ENCODE measurements at regions not wholly inside any gene's neighbourhood (a gene's known extent, or its start where the extent isn't known, plus 50 kb on each side); places are given as distances from the start of the nearest gene placed in this dataset.

DNA sequence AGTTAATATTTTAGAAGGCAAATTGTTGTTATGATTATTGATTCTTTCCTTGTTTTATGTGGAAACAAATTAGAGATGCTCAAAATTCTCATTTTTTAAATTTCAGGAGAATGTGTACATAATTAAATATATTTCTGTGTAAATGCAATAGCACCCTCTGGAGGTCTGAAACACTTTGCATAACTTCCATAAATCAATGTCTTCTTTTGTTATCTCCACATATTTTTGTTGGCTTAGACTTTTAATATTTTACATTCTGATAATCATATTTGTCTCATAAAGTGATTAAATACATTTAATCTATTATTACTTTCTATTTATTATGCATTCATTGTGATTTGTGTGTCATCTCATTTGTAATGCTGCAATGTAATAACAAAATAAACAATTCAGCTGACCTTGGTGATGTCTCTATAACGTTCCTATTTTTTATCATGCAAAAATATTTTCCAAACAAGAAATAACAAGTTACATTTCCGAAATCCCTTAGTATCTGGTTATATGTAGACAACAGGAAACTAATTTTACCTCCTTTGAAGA is 201.8 kb upstream of the GALNT5 start:
- TF ChIP-seq, protein P1, sequence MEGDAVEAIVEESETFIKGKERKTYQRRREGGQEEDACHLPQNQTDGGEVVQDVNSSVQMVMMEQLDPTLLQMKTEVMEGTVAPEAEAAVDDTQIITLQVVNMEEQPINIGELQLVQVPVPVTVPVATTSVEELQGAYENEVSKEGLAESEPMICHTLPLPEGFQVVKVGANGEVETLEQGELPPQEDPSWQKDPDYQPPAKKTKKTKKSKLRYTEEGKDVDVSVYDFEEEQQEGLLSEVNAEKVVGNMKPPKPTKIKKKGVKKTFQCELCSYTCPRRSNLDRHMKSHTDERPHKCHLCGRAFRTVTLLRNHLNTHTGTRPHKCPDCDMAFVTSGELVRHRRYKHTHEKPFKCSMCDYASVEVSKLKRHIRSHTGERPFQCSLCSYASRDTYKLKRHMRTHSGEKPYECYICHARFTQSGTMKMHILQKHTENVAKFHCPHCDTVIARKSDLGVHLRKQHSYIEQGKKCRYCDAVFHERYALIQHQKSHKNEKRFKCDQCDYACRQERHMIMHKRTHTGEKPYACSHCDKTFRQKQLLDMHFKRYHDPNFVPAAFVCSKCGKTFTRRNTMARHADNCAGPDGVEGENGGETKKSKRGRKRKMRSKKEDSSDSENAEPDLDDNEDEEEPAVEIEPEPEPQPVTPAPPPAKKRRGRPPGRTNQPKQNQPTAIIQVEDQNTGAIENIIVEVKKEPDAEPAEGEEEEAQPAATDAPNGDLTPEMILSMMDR (IDR thresholded peaks at IDR 0.05; ENCODE audit: poor library complexity, severe bottlenecking) = peak; percentile 71
- TF ChIP-seq, protein P2, sequence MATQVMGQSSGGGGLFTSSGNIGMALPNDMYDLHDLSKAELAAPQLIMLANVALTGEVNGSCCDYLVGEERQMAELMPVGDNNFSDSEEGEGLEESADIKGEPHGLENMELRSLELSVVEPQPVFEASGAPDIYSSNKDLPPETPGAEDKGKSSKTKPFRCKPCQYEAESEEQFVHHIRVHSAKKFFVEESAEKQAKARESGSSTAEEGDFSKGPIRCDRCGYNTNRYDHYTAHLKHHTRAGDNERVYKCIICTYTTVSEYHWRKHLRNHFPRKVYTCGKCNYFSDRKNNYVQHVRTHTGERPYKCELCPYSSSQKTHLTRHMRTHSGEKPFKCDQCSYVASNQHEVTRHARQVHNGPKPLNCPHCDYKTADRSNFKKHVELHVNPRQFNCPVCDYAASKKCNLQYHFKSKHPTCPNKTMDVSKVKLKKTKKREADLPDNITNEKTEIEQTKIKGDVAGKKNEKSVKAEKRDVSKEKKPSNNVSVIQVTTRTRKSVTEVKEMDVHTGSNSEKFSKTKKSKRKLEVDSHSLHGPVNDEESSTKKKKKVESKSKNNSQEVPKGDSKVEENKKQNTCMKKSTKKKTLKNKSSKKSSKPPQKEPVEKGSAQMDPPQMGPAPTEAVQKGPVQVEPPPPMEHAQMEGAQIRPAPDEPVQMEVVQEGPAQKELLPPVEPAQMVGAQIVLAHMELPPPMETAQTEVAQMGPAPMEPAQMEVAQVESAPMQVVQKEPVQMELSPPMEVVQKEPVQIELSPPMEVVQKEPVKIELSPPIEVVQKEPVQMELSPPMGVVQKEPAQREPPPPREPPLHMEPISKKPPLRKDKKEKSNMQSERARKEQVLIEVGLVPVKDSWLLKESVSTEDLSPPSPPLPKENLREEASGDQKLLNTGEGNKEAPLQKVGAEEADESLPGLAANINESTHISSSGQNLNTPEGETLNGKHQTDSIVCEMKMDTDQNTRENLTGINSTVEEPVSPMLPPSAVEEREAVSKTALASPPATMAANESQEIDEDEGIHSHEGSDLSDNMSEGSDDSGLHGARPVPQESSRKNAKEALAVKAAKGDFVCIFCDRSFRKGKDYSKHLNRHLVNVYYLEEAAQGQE (IDR thresholded peaks at IDR 0.05; ENCODE audit: borderline replicate concordance) = no peak
- TF ChIP-seq MXI1 (conservative IDR thresholded peaks at IDR 0.05; ENCODE audit: poor library complexity, severe bottlenecking) = no peak
